ENCODE measurements at regions not wholly inside any gene's neighbourhood (a gene's known extent, or its start where the extent isn't known, plus 50 kb on each side); places are given as distances from the start of the nearest gene placed in this dataset.

- TF ChIP-seq CTCF (IDR thresholded peaks at IDR 0.05; ENCODE audit: poor library complexity) (no peak), EZH2 (IDR thresholded peaks at IDR 0.05; ENCODE audit: borderline replicate concordance) (no peak), EZH2phosphoT487 (IDR thresholded peaks at IDR 0.05; ENCODE audit: low read depth, severe bottlenecking, unreplicated experiment) (no peak)
Observed at GRCh38 chr5:89338935-89339334, 456.0 kb upstream of the MEF2C start.
